GM10248 (cell line): ENCODE measurements at regions not wholly inside any gene's neighbourhood (a gene's known extent, or its start where the extent isn't known, plus 50 kb on each side); places are given as distances from the start of the nearest gene placed in this dataset.

Experiments
- CTCF ChIA-PET: fragments of 300-600 bp; sonication (Branson Sonifier 250); formaldehyde crosslinking; extraction: SDS; loops from one replicate; lab custom pipeline; 2021; ENCODE audit warnings: antibody characterized with exemption; lab: Yijun Ruan, JAX
- POLR2A ChIA-PET: fragments of 350-650 bp; sonication (Branson Sonifier 250); formaldehyde crosslinking; extraction: SDS; loops from one replicate; lab custom pipeline; 2020; ENCODE audit warnings: antibody characterized with exemption; lab: Yijun Ruan, JAX
- DNase-seq: peaks from one replicate; pipeline ENCODE4 v3.0.0; 2012; ENCODE audit errors: extremely low spot score
- TF ChIP-seq, protein P1 (sequence below): IDR thresholded peaks from 2 replicates; pipeline ENCODE4 v1.5.1; 2012; ENCODE audit warnings: mild to moderate bottlenecking, low read depth; ENCODE audit errors: extremely low read depth, missing control alignments, control extremely low read depth

DNA sequence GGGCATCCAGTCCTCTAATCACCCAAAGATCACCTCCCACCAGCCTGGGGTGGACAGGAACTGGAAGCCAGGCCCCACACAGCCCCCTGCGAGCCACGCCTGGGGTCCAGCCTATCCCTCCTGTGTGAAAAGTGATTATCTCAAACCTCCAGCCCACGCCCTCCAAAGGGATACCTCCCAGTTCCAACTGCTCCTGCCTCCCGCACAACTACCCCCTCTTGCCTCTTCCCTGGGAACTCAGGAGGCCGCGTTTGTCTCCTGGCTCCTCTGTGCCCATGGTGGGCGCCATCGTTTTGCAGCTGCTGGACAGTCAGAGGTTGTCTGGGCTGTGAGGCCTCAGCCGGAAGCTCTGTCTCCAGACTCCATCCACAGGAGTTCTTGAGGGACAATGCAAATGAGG is 305.9 kb downstream of the AJAP1 start:
- CTCF ChIA-PET = no interaction called here
- DNase-seq = no peak
- TF ChIP-seq, protein P1, sequence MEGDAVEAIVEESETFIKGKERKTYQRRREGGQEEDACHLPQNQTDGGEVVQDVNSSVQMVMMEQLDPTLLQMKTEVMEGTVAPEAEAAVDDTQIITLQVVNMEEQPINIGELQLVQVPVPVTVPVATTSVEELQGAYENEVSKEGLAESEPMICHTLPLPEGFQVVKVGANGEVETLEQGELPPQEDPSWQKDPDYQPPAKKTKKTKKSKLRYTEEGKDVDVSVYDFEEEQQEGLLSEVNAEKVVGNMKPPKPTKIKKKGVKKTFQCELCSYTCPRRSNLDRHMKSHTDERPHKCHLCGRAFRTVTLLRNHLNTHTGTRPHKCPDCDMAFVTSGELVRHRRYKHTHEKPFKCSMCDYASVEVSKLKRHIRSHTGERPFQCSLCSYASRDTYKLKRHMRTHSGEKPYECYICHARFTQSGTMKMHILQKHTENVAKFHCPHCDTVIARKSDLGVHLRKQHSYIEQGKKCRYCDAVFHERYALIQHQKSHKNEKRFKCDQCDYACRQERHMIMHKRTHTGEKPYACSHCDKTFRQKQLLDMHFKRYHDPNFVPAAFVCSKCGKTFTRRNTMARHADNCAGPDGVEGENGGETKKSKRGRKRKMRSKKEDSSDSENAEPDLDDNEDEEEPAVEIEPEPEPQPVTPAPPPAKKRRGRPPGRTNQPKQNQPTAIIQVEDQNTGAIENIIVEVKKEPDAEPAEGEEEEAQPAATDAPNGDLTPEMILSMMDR = no peak
- POLR2A ChIA-PET = no interaction called here

DNA sequence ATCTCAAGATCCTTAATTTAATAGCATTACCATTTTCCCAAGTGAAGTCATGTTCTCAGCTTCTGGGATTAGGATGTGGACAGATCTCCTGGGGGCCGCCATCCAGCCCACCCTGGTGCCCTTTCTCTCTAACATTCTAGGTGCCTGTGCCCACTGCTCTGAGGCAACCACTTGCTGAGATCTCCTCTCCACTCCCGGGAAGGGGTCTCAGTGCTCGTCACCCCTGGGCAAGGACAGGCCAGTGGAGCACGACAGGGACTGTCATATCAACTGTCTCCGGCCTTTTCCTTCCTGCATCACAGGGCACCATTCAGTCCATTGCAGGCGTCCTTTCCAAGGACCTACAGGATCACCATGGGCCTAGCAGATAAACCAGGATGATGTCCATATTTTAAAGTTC is 304.8 kb downstream of the AJAP1 start:
- DNase-seq = no peak
- ChIA-PET POLR2A (no interaction called here), CTCF (no interaction called here)
- TF ChIP-seq, protein P1 = no peak

DNA sequence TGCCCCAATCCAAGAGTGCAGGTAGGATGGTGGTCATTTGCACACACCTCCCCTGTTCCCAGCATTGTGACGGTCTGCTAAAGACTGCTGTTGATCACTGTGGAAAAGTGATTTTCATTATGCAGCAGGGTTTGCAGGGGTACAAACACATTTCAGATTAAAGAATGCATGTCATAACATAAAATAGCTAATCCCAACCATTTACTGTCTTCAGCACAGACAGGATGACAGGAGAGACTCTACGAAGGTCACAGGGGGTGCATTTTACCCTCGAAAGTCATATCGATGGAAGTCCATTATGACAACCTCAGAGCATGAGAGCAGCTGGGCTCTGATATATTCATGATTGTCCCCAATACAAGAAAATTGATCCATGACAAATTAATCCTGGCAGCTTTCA is 302.6 kb downstream of the AJAP1 start:
- POLR2A ChIA-PET = no interaction called here
- CTCF ChIA-PET = interaction anchor here (1.1 kb wide), 1 partner anchor 12 kb away, joined by 3 read pairs; no protein-coding TSS in a partner anchor
- no peak for DNase-seq
- TF ChIP-seq, protein P1 = no peak

DNA sequence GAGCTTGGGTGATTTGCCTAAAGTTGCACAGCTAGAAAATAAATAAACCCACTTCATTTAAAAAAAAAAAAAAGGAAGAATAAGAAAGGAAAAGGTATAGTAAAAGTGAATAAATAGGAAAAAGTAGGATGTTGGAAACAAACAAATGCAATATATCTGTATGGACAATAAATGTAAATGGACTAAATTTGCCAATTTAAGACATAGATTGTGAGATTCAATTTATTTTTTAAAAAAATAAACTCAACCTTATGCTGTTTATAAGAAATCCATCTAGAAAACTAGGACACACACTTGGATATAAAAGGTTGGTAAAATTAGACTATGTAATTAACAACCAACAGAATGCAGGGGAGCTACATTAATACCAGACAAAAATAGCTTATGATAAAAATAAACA is 300.0 kb downstream of the AJAP1 start:
- TF ChIP-seq, protein P1 = no peak
- ChIA-PET POLR2A (no interaction called here), CTCF (interaction anchor here (0.6 to 1.5 kb wide), 2 partner anchors 28 to 424 kb away, joined by 3 to 4 read pairs; no protein-coding TSS in a partner anchor)
- no peak for DNase-seq

DNA sequence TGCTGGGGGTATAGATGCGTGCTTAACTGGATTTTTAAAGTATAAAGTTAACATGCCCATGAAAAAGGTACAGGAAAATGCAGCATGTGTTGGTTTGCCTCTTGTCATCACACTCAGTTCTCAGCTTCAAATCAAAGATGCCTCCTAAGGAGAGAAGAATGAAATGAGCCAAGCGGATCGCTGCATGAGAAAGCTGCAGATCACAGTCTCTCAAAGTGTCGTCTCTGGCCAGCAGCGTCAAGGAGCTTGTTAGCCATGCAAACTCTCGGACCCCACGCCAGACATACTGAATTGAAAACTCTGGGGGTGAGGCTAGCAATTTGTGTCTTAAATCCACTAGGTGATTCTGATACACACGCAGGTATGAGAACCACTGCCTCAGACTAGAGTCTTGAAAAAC is 297.2 kb downstream of the AJAP1 start:
- TF ChIP-seq, protein P1 = no peak
- DNase-seq = no peak
- CTCF ChIA-PET = no interaction called here
- POLR2A ChIA-PET = no interaction called here

DNA sequence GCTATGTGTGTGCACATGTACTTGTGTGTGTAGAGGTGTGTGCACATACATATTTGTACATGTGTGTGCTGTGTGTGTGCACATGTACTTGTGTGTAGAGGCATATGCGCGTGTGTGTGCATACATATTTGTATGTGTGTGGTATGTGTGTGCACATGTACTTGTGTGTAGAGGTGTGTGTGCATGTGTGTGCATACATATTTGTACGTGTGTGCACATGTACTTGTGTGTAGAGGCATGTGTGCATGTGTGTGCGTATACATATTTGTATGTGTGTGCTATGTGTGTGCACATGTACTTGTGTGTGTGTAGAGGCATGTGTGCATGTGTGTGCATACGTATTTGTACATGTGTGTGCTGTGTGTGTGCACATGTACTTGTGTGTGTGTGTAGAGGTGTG is 291.9 kb downstream of the AJAP1 start:
- ChIA-PET POLR2A (no interaction called here), CTCF (no interaction called here)
- TF ChIP-seq, protein P1 = no peak
- no peak for DNase-seq
